H54 (cell line): ENCODE measurements at regions not wholly inside any gene's neighbourhood (a gene's known extent, or its start where the extent isn't known, plus 50 kb on each side); places are given as distances from the start of the nearest gene placed in this dataset.

ENCODE experiments used
- DNase-seq: peaks from one replicate; pipeline ENCODE4 v3.0.0; 2011; ENCODE audit warnings: low spot score, mixed read lengths; ENCODE audit not compliant: insufficient read length
- FAIRE-seq: peaks from 3 replicates; lab custom pipeline; 2011; peaks lifted over from hg19 to GRCh38; lab: Jason Lieb, UNC
- POLR2A ChIP-seq: IDR thresholded peaks from 2 replicates; pipeline ENCODE4 v1.6.1; 2011; ENCODE audit warnings: low read depth, mild to moderate bottlenecking, low read length

DNA sequence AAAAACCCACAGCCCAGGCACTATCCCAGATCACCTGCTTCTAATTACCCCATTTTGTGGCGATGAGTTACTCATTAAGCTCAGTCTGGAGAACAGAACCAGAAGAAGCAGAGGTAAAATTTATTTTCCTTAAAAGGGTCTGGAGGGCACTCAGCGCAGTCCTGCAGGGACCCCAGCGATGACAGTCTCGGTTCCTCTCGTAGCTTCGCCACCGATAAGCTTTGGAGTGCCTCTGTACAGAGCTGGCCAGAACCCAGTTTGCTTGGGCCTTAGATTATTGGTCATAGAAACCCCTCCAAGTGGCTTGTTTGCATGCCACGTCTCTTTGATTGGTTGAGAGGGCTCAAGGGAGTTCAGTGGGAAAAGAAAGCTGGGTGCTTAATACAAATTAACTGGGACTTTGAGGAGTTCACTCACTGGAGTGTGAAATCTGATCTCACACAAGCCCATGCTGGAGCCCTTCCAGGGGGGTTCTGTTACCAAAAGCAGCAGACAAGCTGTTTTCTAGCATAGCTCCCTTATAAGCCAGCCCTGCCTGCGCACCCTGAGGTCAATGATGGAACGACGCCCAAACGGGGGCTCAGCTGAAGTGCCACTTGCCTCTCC, 158.5 kb upstream of the ARID1B start:
- FAIRE-seq, result no peak
- DNase-seq, result no peak
- no peak for TF ChIP-seq POLR2A

DNA sequence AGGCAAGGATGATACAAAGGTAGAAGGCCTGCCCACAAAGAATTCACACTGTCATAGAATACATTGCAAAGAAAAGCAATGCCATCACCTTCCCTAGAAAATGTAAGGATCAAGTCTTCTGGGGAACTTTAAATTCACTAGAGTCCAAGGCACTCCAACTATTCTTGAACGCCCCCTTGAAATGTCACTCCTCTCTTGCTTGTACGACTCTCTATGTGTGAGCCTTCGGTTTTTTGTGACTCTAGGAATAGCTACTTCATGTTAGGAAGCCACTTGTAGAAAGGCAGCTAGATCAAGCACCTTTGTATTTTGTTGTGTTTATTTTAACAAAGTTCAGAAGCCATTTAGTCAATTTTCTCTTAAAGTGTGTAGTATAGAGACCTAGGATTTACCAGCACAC, 159.2 kb upstream of the ARID1B start:
- no peak for TF ChIP-seq POLR2A
- no peak for DNase-seq
- no peak for FAIRE-seq

DNA sequence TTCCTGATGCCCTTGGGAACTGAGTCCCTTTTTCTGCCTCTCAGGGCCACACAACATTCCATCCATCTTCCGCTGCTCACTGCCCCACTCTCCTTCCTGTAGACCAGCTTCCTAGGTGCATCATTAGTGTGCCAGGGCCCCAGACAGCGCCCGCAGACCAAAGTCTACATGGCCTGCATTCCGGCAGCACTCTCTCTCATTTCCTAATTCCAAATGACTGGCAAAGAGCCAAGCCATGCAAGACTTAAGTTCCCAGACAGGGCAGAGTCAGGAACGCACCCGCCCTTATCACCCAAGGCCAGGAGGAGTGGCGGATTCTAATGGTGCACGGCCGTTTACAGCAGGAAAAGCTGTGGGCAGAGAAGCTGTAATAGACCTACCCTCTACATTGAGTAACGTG, 159.8 kb upstream of the ARID1B start:
- DNase-seq (no peak), FAIRE-seq (no peak)

DNA sequence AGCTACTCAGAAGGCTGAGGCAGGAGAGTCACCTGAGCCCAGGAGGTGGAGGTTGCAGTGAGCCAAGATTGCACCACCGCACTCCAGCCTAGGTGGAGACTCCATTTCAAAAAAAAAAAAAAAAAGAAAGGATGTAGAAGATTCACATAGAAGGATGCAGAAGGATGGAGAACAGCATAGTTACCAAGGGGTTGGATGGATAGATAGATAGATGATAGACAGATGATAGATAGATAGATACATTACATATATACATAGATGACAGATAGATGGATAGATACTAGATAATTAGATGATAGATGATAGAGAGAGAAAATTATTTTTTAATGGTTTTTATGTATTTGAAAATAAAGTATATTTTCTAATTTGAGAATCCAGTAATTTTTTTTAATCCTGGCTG, 160.7 kb upstream of the ARID1B start:
- TF ChIP-seq POLR2A, result no peak
- no peak for FAIRE-seq

More for the DNA sequence above, 159.8 kb upstream of the ARID1B start:
- TF ChIP-seq POLR2A, result no peak

DNA sequence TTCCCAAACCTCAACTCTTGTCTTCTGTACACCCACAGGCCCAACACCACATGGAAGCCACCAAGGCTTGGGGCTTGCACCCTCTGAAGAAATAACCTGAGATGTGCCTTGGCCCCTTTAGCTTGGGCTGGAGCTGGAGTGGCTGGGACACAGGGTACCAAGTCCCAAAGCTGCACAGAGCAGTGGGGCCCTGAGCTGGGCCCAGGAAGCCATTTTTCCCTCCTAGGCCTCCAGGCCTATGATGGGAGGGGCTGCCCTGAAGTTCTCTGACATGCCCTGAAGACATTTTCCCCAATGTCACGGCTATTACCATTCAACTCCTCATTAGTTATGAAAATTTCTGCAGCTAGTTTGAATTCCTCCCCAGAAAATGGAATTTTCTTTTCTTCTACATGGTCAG, 163.2 kb upstream of the ARID1B start:
- TF ChIP-seq POLR2A, result no peak
- FAIRE-seq (no peak), DNase-seq (no peak)

More for the DNA sequence above, 160.7 kb upstream of the ARID1B start:
- DNase-seq, result no peak

DNA sequence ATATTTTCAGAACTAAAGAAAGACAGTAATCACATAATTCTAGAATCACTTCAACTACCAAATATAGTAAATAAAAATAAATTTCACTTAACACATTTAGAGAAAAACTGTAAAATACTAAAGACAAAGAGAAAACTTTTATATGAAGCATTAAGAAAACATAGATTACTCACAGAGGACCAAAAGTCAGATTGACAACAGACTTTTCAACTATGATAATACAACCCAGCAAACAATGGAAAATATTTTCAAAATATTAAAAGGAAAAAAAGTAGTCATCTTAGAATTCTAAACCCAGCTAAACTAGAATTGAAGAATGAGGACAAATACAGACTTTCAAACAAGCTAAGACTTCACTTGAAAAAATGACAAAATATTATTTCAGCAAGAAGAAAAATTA, 164.8 kb upstream of the ARID1B start:
- TF ChIP-seq POLR2A, result no peak
- FAIRE-seq (no peak), DNase-seq (no peak)

DNA sequence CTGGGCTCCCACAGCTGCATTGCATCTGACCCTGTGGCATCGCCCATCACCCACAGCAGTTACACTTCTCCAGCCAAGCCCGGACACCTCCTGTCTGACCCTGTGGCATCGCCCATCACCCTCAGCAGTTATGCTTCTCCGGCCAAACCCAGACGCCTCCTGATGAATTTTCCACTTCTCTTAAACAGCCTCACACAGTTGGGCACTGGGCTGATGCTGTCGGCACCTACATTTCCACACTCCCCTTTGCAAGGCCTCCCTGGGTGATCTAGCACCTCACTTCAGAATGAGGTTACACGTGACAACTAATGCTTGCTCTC, 175.2 kb upstream of the ARID1B start:
- FAIRE-seq (no peak), DNase-seq (no peak)
- TF ChIP-seq POLR2A, result no peak

DNA sequence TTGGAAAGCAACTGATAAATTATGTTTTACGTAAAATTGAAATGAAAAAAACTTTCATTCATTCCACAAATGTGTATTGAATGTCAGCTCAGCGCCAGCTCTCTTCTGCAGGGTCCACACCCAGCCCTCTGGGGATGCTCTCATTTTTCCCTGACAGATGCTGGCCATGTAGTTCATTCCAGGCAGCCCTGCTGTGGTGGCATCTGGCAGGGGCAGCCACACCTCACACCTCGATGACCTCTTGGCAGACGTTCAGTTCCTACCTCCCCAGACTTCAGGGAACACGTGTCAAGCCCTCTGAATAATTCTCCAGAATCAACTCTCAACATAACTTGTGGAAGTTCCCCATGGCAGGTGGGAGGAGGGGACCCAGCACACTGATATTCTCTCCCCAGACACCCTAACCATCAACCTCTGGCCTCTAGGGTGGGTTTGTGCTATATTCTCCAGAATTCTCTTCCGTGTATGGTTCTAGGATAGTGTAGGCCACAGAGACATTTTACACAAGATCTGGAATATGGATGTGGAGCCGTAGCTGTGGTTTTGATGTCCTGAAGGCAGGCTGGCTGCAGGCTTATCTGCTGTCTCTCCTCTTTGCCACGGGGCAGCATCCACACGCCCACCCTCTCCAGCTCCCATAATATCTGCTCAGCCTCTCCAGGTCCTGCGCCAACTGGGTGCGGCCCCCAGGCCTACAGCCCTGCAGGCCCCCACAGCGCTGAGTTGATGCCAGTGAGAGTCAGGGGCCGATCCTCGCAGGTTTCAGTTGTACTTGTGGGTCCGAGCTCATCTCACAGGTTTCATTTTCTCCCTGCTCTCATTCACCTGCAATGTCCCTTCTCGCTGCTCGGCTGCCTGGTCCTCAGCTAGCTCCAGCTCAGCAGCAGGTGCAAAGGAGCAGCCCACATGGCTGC, 175.8 kb upstream of the ARID1B start:
- FAIRE-seq (no peak), DNase-seq (no peak)
- TF ChIP-seq POLR2A, result no peak

DNA sequence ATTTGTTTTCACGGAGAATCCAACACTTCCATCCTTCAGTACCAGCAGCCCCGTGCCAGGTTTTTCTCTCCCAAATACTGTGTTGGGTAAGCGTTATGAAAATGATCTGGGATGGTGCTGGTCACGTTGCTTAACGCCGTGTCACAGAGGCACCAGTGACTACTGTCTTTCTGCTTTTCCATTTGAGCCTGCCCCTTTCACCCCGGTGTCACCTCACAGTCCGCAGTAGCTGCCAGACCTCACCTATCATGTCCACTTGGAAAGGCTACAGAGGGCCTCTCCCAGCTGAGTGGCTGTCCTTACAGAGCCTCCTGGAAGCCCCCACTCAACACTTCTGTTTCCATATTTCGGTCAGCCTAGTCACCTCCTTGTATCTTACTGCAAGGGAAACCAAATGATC, 176.5 kb upstream of the ARID1B start:
- no peak for TF ChIP-seq POLR2A
- FAIRE-seq (no peak), DNase-seq (no peak)

DNA sequence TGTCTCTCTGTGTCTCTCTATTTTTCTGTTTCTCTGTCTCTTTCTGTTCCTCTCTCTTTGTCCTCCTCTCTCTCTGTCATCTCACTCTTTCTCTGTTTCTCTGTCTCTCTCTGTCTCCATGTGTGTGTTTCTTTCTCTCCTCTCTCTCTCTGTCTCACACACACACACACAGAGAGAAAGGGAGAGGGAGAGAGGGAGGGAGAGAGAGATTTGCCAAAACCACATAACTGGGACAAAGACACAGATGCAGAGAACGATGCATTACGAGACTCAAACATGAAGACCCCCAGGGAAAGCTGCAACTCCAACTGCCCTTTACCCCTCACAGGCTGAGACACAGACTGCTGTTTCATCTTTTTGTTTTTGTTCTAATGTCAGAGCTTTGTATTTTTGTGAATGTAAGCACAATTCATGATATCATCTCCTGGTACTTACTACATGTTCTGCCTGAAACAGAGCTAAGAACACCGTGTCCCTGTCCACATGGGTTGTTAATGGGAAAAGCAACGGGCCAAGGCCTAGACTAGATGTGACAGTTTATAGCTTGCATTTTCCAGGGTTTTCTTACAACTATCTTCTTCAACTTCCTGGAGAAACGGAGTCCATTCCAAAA, 177.1 kb upstream of the ARID1B start:
- TF ChIP-seq POLR2A, result no peak
- no peak for DNase-seq
- FAIRE-seq, result no peak

DNA sequence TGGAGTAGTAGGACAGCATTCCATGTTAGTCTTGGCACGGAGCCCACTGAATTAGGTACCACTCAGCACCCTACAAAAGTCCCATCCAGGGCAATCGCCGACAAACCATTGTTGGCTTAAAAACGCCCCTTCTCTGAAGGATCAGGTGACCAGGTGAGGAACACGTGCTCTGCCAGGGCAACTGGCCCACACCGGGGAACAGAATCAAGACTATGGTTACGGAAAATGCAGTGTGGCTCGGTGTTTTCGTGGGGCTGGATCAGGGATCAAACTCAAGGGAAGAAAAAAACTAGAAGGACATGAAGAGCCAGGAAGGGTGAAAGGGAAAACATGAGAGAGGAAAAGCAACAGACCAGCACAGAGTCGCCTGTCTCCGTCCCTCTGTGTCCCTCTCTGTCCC, 177.8 kb upstream of the ARID1B start:
- no peak for DNase-seq
- TF ChIP-seq POLR2A, result no peak
- no peak for FAIRE-seq

DNA sequence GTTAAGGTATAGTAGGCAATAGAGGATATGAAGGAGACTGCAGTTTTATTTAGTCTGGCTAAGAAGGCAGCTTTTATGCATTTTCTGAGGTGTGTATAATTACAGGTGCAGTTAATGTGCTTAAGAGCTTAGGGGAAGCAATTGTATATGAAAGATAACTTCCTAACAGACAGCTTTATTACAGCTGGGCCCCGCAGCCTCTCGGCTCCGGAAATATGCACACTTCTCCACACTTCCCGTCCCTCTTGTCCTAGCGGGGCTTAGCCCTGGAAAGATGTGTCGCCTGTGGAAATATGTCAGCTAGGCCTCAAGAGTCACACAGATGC, 178.4 kb upstream of the ARID1B start:
- FAIRE-seq, result no peak
- no peak for TF ChIP-seq POLR2A
- no peak for DNase-seq

DNA sequence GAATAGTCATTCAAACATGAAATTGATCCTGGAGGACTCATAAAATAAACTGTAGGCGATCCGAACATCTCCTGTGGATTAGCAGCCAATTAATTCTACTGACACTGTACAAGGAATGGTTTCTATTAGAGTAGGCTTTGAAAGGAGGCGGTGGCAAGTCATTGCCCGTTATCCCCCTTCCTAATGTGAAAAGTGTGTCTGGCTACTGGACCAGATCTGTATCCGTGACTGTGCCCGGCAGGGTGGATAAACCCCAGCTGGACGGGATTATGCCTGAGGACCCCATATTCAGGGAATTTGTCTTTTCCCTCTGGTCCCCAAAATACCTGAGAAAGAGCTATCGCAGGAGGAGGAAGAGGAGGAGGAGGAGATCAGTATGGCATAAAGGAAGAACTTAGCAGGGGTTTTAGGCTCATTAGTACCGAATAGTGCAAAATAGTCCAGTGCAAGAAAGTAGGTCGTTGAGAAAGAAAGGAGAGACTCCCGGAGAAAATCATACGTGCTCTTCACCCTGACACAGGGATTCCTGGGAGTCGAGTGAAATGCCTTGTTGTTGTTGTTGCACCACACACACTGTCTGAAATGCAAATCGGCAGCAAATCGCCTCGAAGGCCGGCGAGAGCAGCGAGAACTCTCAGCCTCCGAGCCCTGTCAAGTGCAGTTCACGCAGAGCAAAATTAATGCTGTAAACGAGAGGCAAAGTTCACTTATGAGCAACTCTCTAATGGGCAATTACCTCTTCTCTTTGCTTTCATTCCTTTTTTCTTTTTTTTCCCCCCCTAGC, 178.9 kb upstream of the ARID1B start:
- DNase-seq, result no peak
- no peak for FAIRE-seq
- no peak for TF ChIP-seq POLR2A

DNA sequence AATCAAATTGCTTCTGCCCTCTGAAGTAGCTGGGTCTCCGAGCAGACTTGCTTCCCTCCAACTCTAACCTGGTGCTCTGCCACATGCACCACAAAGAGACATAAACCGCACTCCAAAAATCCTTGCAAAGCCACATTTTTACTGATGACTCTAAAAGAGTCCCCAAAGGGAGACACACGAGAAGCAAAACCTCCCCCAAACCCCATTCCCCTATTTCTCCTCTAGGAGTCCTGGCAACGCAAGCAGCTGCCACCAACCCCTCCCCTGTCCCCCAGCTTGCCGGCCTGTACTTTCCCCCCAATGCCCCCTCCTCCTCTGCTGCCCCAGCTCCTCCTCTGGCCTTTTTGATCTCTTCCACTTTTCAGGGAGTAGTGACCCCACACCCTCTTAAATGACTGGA, 180.1 kb upstream of the ARID1B start:
- FAIRE-seq, result no peak
- no peak for TF ChIP-seq POLR2A

More for the DNA sequence above, 180.1 kb upstream of the ARID1B start:
- no peak for DNase-seq
